Immature natural killer cell (primary cell): ENCODE measurements at regions not wholly inside any gene's neighbourhood (a gene's known extent, or its start where the extent isn't known, plus 50 kb on each side); places are given as distances from the start of the nearest gene placed in this dataset.
"Not testable (repeated sequence)": the region's sequence is repeated elsewhere in the genome, so short reads cannot be mapped to it uniquely, and the experiment has no call there.

ENCODE experiments used
- DNase-seq, 3 donors: peaks; one replicate each; pipeline ENCODE4 v3.0.0; 2022; ENCODE audit warnings: mixed read lengths in 1 of 3
- H3K27ac Mint-ChIP-seq, 6 donors: one replicate each; pipeline ENCODE4 v1.8.0; 2020; ENCODE audit warnings: mixed read lengths in 6 of 6, mild to moderate bottlenecking in 5 of 6, inconsistent platforms in 4 of 6, moderate library complexity in 3 of 6
- H3K27me3 Mint-ChIP-seq, 3 donors: one replicate each; pipeline ENCODE4 v1.8.0; 2020 to 2021; ENCODE audit warnings: low read depth in 3 of 3, mild to moderate bottlenecking in 3 of 3, mixed read lengths in 3 of 3, moderate library complexity in 3 of 3, inconsistent platforms in 1 of 3
- H3K36me3 Mint-ChIP-seq, 3 donors: one replicate each; pipeline ENCODE4 v1.8.0; 2020; ENCODE audit warnings: mixed read lengths in 3 of 3, inconsistent platforms in 2 of 3, mild to moderate bottlenecking in 2 of 3
- H3K4me1 Mint-ChIP-seq, 2 donors: one replicate each; pipeline ENCODE4 v1.8.0; 2020; ENCODE audit warnings: inconsistent platforms in 2 of 2, mild to moderate bottlenecking in 2 of 2, mixed read lengths in 2 of 2, moderate library complexity in 1 of 2
- H3K4me3 Mint-ChIP-seq, 5 donors: one replicate each; pipeline ENCODE4 v1.8.0; 2020; ENCODE audit warnings: mild to moderate bottlenecking in 5 of 5, mixed read lengths in 5 of 5, inconsistent platforms in 3 of 5, moderate library complexity in 3 of 5
- H3K9me3 Mint-ChIP-seq, 6 donors: one replicate each; pipeline ENCODE4 v1.8.0; 2020; ENCODE audit warnings: mild to moderate bottlenecking in 6 of 6, mixed read lengths in 6 of 6, inconsistent platforms in 4 of 6, moderate library complexity in 3 of 6

DNA sequence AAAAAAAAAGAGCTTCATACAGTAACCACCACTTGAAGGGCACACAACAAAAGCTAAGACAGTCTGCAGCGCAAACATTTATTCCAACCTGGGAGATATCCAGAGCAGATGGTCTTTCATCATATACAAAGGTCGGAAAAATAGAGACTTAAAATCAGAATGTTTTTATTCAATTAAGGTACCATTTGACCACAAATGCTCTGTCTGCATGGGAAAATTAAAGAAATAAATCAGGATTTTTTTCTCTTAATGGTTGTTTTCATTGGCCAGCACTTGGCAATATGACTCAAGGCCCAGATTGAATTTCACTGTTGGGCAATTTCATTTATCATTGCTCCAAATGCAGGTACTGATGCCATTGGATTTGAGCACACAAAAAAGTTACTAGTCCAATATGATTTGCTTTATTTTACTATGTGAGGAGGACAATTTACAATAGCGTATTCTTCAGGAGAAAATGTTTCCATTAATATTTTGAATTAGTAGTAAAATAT, 145.9 kb upstream of the AGTR1 start:
- no peak for DNase-seq
- H3K27ac Mint-ChIP-seq: no peak overlapping the region
- H3K27me3 Mint-ChIP-seq: peaks cover 0 to 2% (median 0%) of the 10 kb centered on the region in 3 donors
- no peak overlapping the region for H3K4me3 Mint-ChIP-seq
- H3K36me3 Mint-ChIP-seq: no peaks in the 10 kb centered on the region
- no peaks in the 10 kb centered on the region for H3K4me1 Mint-ChIP-seq
- H3K9me3 Mint-ChIP-seq: peaks cover 2 to 15% (median 7%) of the 10 kb centered on the region in 6 donors

DNA sequence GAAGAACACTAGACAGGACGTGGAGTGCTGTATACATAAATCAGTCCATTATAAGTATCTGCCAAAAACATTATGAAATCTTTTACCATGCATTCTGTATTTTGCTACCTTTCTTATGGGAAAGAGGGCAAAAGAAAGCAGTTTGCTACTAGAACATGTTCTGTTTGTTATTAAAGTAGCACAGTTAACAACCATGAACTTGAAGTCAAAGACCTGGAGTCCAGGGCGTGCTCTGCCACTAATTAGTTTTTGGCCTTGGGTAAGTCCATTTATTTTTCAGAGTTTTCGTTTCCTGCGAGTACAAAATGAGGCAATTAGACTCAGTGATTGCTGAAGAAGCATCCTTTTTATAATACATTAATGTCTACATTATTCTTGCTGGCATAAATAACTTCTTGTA, 143.3 kb upstream of the AGTR1 start:
- H3K4me1 Mint-ChIP-seq: no peaks in the 10 kb centered on the region
- no peak for DNase-seq
- H3K4me3 Mint-ChIP-seq: no peak overlapping the region
- peaks cover 0 to 2% (median 0%) of the 10 kb centered on the region in 3 donors for H3K27me3 Mint-ChIP-seq
- peaks cover 2 to 11% (median 4%) of the 10 kb centered on the region in 6 donors for H3K9me3 Mint-ChIP-seq
- H3K36me3 Mint-ChIP-seq: no peaks in the 10 kb centered on the region
- H3K27ac Mint-ChIP-seq: no peak overlapping the region

DNA sequence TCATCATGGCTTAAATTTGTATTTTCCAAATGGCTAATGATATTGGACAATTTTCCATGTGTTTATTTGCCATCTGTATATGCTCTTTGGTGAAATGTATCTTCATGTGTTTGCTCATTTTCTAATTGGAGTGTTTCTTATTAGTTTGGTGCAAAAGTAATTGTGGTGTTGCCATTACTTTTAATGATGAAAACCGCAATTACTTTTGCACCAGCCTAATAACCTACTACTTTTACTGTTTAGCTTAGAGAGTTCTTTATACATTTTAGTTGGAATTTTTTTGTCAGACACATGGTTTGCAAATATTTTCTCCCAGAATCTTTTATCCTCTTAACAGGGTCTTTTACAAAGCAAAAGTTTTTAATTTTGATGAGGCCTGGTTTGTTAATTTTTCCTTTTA, 141.0 kb upstream of the AGTR1 start:
- no peak for DNase-seq
- Mint-ChIP-seq H3K27ac (no peak overlapping the region), H3K27me3 (peaks cover 0 to 3% (median 0%) of the 10 kb centered on the region in 3 donors), H3K4me3 (no peak overlapping the region), H3K36me3 (no peaks in the 10 kb centered on the region), H3K4me1 (no peaks in the 10 kb centered on the region), H3K9me3 (peaks cover 0 to 16% (median 8%) of the 10 kb centered on the region in 6 donors)

DNA sequence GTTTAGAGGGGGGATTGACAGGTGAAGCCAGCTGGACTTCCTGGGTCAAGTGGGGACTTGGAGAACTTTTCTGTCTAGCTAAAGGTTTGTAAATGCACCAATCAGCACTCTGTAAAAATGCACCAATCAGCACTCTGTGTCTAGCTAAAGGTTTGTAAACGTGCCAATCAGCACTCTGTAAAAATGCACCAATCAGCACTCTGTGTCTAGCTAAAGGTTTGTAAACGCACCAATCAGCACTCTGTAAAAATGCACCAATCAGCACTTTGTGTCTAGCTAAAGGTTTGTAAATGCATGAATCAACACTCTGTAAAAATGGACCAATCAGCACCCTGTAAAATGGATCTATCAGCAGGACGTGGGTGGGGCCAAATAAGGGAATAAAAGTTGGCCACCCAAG, 120.1 kb upstream of the AGTR1 start:
- H3K27me3 Mint-ChIP-seq, H3K36me3 Mint-ChIP-seq, DNase-seq, H3K27ac Mint-ChIP-seq, H3K4me1 Mint-ChIP-seq, H3K4me3 Mint-ChIP-seq: not testable (repeated sequence)
- peaks cover 5 to 20% (median 8%) of the 10 kb centered on the region in 6 donors for H3K9me3 Mint-ChIP-seq

DNA sequence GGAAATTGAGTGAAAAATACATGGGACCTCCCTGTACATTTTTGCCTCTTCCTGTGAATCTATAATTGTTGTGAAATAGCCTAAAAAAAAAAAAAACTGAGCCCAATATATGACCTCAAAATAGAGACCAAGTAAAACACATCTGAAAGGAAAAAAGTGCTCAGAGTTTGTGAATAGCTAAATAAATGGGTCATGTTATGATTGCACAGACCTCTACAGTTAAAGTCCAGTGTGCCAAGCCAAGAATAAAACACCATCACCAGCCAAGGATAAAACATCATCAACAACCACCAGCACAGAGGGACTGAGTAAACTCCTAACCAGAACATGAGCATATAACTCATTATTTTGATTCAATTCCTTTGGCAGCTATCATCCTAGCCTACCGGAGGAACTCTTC, 115.6 kb upstream of the AGTR1 start:
- peaks cover 0 to 2% (median 0%) of the 10 kb centered on the region in 3 donors for H3K27me3 Mint-ChIP-seq
- H3K27ac Mint-ChIP-seq: no peak overlapping the region
- no peak for DNase-seq
- H3K9me3 Mint-ChIP-seq: peaks cover 0 to 14% (median 8%) of the 10 kb centered on the region in 6 donors
- H3K4me1 Mint-ChIP-seq: no peaks in the 10 kb centered on the region
- H3K4me3 Mint-ChIP-seq: no peak overlapping the region
- H3K36me3 Mint-ChIP-seq: no peaks in the 10 kb centered on the region

DNA sequence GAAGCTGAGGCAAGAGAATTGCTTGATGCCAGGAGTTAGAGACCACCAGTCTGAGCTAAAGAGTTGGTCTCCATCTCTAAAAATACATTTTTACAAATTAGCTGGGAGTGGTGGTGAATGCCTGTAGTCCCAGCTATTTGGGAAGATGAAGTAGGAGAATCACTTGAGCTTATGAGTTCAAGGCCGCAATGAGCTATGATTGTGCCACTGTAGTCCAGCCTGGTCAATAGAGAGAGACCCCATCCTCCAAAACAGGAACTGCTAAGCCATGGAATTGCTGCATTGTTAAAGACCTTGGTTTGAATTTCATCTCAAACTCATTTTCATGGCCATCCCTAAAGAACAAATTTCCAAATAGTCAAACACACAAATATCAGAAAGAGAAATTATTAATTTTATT, 113.9 kb upstream of the AGTR1 start:
- DNase-seq: no peak
- Mint-ChIP-seq H3K36me3 (no peaks in the 10 kb centered on the region), H3K4me3 (no peak overlapping the region), H3K27ac (no peak overlapping the region), H3K27me3 (no peaks in the 10 kb centered on the region), H3K9me3 (peaks cover 0 to 9% (median 5%) of the 10 kb centered on the region in 6 donors), H3K4me1 (no peaks in the 10 kb centered on the region)

DNA sequence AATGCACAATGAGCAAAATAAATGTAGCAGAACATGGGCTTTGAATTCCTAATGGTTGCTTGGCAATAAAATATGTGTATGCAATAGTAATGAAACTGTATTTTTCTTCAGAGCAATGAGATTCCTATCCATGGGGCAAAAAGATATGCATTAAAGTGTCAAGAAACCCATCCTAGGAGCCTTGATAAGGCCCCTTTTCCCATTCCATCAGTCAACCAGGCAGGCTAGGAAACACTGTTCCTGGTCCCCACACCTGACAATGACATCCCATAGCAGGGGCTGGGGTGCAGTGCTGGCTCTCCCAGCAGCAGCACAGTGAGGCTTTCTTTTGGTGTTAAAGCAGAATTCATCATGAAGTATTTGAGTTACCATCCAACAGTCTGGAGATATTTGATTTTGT, 113.3 kb upstream of the AGTR1 start:
- H3K27me3 Mint-ChIP-seq: no peaks in the 10 kb centered on the region
- no peak for DNase-seq
- H3K27ac Mint-ChIP-seq: no peak overlapping the region
- no peaks in the 10 kb centered on the region for H3K36me3 Mint-ChIP-seq
- peaks cover 0 to 9% (median 2%) of the 10 kb centered on the region in 6 donors for H3K9me3 Mint-ChIP-seq
- no peaks in the 10 kb centered on the region for H3K4me1 Mint-ChIP-seq
- no peak overlapping the region for H3K4me3 Mint-ChIP-seq

DNA sequence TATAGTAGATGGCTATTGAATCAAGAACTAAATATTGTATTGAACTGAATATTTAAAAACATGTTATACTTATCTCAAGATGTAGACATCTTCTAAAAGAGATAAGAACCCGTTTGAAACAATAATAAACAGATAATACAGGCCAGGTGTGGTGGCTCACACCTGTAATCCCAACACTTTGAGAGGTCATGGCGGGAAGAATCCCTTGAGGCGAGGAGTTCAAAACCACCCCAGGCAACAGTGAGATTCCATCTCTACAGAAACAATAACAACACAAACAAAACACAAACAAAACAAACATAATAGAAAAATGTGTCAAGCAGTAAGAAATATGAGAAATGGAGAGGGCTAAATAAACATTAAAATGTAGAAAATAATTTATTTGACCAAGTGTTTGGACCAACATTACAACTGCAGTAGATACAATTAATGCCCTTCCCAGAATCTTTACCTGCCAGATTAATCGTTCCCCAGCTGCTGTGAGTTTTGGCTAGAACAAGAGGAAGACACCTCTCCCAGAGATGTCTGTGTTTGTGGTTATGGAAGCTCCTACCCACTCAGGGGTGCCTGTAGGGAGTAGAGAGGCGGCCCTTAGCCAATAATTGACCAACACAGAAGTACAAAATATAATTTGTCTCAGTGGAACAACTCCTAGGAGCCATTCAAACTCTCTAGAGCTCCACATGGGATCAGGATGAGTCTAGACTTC, 111.9 kb upstream of the AGTR1 start:
- H3K27me3 Mint-ChIP-seq: peaks cover 0 to 2% (median 0%) of the 10 kb centered on the region in 3 donors

DNA sequence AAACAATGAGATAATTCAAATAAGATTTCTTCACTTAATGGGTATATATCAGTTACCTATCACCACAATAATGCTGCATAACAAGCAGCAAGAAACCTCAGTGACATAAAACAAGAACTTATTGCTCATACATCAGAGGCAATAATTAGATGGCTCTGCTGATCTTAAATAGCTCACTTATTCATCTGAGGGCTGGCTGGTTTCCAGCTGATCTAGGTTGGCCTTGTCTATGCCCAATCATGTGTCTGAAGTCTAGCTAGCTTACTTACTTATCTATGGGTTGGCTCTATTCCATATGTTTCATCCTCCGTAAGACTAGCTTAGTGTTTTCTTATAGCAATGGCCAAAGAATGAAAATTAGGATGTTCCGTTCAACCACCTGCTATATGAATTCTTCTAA, 109.4 kb upstream of the AGTR1 start:
- peaks cover 0 to 2% (median 0%) of the 10 kb centered on the region in 3 donors for H3K27me3 Mint-ChIP-seq
- H3K36me3 Mint-ChIP-seq: no peaks in the 10 kb centered on the region
- DNase-seq: no peak
- no peak overlapping the region for H3K27ac Mint-ChIP-seq
- H3K4me3 Mint-ChIP-seq: no peak overlapping the region
- no peaks in the 10 kb centered on the region for H3K4me1 Mint-ChIP-seq
- peaks cover 0 to 11% (median 2%) of the 10 kb centered on the region in 6 donors for H3K9me3 Mint-ChIP-seq

More for the DNA sequence above, 111.9 kb upstream of the AGTR1 start:
- H3K4me1 Mint-ChIP-seq: no peaks in the 10 kb centered on the region
- no peak overlapping the region for H3K27ac Mint-ChIP-seq
- H3K36me3 Mint-ChIP-seq: no peaks in the 10 kb centered on the region
- no peak for DNase-seq
- H3K9me3 Mint-ChIP-seq: peaks cover 0 to 11% (median 2%) of the 10 kb centered on the region in 6 donors
- no peak overlapping the region for H3K4me3 Mint-ChIP-seq

DNA sequence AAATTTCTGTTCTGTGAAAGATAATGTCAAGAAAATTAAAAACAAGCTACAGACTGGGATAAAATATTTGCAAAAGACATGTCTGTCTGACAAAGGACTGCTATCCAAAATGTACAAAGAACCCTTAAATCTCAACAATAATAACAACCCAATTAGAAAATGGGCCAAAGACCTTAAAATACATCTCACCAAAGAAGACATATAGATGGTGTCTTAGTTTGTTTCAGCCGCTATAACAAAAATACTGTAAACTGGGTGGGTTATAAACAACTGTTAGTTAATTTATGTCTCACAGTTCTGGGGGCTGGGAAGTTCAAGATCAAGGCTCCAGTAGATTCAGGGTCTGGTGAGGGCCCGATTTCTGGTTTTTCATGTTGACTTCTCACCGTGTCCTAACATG, 106.2 kb upstream of the AGTR1 start:
- peaks cover 0 to 2% (median 0%) of the 10 kb centered on the region in 3 donors for H3K27me3 Mint-ChIP-seq
- H3K4me1 Mint-ChIP-seq: no peaks in the 10 kb centered on the region
- H3K9me3 Mint-ChIP-seq: peaks cover 0 to 6% (median under 1%) of the 10 kb centered on the region in 6 donors
- no peak overlapping the region for H3K27ac Mint-ChIP-seq
- no peak overlapping the region for H3K4me3 Mint-ChIP-seq
- DNase-seq: no peak
- no peaks in the 10 kb centered on the region for H3K36me3 Mint-ChIP-seq

DNA sequence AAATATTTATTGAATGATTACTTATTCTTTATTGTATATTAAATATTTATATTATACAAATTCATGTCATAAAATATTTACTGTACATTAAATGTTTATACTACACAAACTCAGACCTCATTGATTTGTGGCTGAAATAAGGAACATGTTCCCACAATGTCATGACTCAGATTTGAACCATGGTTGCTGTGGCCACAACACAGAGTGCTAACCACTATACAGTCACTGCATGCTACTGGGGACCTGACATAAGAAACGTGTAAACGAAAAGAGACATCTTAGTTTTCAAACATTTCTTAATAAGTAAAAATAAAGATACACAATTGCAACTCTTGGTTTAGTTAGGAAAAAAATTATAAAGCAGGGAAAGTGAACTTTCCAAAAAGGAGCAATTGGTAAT, 99.1 kb upstream of the AGTR1 start:
- H3K36me3 Mint-ChIP-seq: no peaks in the 10 kb centered on the region
- no peak for DNase-seq
- no peak overlapping the region for H3K4me3 Mint-ChIP-seq
- H3K27ac Mint-ChIP-seq: no peak overlapping the region
- peaks cover 0 to 14% (median 3%) of the 10 kb centered on the region in 6 donors for H3K9me3 Mint-ChIP-seq
- no peaks in the 10 kb centered on the region for H3K27me3 Mint-ChIP-seq
- no peaks in the 10 kb centered on the region for H3K4me1 Mint-ChIP-seq

DNA sequence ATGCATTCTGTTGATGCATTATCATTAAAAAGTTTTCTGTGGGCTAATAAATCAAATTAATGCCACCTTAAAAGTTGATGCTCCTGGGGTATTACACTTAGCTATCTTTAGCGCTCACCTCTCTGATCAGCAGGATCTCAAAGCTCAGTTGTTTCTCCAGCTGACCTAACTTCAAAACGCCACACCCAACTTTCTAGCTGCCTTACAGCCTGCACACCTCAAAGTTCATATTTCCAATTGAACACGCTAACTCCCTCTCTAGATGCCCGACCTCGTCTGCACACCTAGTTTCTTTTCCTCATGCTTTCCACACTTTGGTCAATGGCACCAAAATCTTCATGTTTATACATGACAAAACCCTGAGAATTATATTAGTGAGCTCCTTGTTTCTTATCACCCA, 98.2 kb upstream of the AGTR1 start:
- no peak for DNase-seq
- H3K4me3 Mint-ChIP-seq: no peak overlapping the region
- no peaks in the 10 kb centered on the region for H3K27me3 Mint-ChIP-seq
- H3K27ac Mint-ChIP-seq: no peak overlapping the region
- peaks cover 0 to 14% (median 3%) of the 10 kb centered on the region in 6 donors for H3K9me3 Mint-ChIP-seq
- H3K36me3 Mint-ChIP-seq: no peaks in the 10 kb centered on the region
- no peaks in the 10 kb centered on the region for H3K4me1 Mint-ChIP-seq

DNA sequence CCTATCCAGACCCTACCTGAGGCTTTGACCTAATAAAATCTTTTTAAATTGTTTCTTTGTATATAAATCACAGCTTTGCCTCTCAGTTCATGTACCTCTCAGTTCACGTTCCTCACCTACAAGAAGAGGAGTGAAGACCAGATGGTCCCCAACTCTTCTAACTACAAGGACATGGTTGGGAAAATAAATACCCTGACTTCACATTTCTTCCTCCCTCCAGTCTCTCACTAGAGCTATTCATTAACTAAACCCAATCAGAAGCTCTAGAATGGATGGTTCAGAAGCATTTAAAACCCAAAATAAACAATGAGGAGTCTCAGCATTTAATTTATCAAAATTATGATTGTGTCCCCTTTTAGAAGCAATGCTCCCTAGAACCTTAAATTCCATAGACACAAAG, 97.3 kb upstream of the AGTR1 start:
- DNase-seq: no peak
- Mint-ChIP-seq H3K4me1 (no peaks in the 10 kb centered on the region), H3K4me3 (no peak overlapping the region), H3K27ac (no peak overlapping the region), H3K27me3 (no peaks in the 10 kb centered on the region), H3K9me3 (peaks cover 0 to 14% (median 3%) of the 10 kb centered on the region in 6 donors), H3K36me3 (no peaks in the 10 kb centered on the region)

DNA sequence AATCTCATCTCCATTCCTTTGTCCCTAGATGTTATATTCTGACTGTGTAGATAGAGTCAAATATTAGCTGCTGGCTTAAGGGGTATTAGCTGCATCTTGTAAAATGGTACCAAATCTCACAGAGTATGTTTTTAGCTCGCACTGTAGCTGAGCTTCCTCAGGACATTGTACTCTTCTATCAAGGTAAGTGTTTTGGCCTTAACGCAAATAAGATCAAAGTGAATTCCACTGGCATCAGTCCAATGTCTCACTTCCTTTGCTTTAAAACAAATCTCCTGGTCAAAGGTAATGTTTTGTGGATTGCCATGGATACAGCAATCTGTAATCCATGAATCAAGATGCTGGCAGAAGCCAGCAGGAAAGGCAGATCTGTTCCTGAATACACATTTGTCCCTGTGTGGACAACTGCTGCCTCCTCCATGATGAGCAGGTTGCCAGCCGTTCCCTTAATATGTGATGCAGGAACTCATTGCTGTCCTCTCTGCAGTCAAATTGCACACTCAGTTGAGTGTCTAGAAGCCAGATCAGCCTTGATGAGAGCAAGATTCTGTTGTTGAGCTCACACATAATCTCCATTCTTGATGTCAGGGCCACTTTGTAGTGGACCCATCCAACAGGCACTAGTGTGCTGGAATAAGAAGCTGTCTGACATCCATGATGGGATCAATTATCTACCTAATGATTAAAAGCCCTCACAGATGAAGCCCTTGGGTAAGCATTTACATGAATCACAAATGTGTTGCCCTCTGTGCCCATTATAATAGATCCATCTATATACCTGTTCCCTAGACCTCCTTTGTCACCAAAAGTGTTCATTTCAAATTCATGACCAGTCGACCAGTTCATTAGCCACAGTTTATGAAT, 96.6 kb upstream of the AGTR1 start:
- no peak overlapping the region for H3K27ac Mint-ChIP-seq
- peaks cover 0 to 14% (median 3%) of the 10 kb centered on the region in 6 donors for H3K9me3 Mint-ChIP-seq
- DNase-seq: no peak
- no peaks in the 10 kb centered on the region for H3K36me3 Mint-ChIP-seq
- no peaks in the 10 kb centered on the region for H3K27me3 Mint-ChIP-seq
- no peaks in the 10 kb centered on the region for H3K4me1 Mint-ChIP-seq
- no peak overlapping the region for H3K4me3 Mint-ChIP-seq
